ENCODE measurements at regions not wholly inside any gene's neighbourhood (a gene's known extent, or its start where the extent isn't known, plus 50 kb on each side); places are given as distances from the start of the nearest gene placed in this dataset.

- H3K4me1 ChIP-seq (ENCODE audit: insufficient read depth, poor library complexity, severe bottlenecking), result no peaks in the 10 kb centered on the region
- no peaks in the 10 kb centered on the region for H3K9me3 ChIP-seq (ENCODE audit: severe bottlenecking)
- no peak overlapping the region for H3K27ac ChIP-seq (ENCODE audit: poor library complexity, severe bottlenecking)
- no peak overlapping the region for H3K4me3 ChIP-seq (ENCODE audit: severe bottlenecking)
- no peak for ATAC-seq (ENCODE audit: low read depth)
- no peaks in the 10 kb centered on the region for H3K36me3 ChIP-seq (ENCODE audit: low read depth)
- no peak for DNase-seq (ENCODE audit: low spot score)
- H3K27me3 ChIP-seq (ENCODE audit: insufficient read depth, poor library complexity, severe bottlenecking), result no peaks in the 10 kb centered on the region
- TF ChIP-seq CTCF (IDR thresholded peaks at IDR 0.05; ENCODE audit: poor library complexity, severe bottlenecking), result no peak
Observed at GRCh38 chr4:4637710-4638109, 95.9 kb upstream of the STX18 start.

GRCh38 chr4:4633431-4633830 is 91.6 kb upstream of the STX18 start:
- Histone ChIP-seq H3K9me3 (ENCODE audit: severe bottlenecking) (no peaks in the 10 kb centered on the region), H3K36me3 (ENCODE audit: low read depth) (no peaks in the 10 kb centered on the region), H3K4me3 (ENCODE audit: severe bottlenecking) (no peak overlapping the region), H3K27me3 (ENCODE audit: insufficient read depth, poor library complexity, severe bottlenecking) (no peaks in the 10 kb centered on the region), H3K27ac (ENCODE audit: poor library complexity, severe bottlenecking) (no peak overlapping the region), H3K4me1 (ENCODE audit: insufficient read depth, poor library complexity, severe bottlenecking) (no peaks in the 10 kb centered on the region)
- DNase-seq (ENCODE audit: low spot score), result no peak
- ATAC-seq (ENCODE audit: low read depth), result no peak
- no peak for TF ChIP-seq CTCF (IDR thresholded peaks at IDR 0.05; ENCODE audit: poor library complexity, severe bottlenecking)

- H3K4me3 ChIP-seq (ENCODE audit: severe bottlenecking), result no peak overlapping the region
- no peaks in the 10 kb centered on the region for H3K4me1 ChIP-seq (ENCODE audit: insufficient read depth, poor library complexity, severe bottlenecking)
- no peak for DNase-seq (ENCODE audit: low spot score)
- no peak overlapping the region for H3K27ac ChIP-seq (ENCODE audit: poor library complexity, severe bottlenecking)
- ATAC-seq (ENCODE audit: low read depth), result no peak
- no peaks in the 10 kb centered on the region for H3K9me3 ChIP-seq (ENCODE audit: severe bottlenecking)
- TF ChIP-seq CTCF (IDR thresholded peaks at IDR 0.05; ENCODE audit: poor library complexity, severe bottlenecking), result no peak
- H3K36me3 ChIP-seq (ENCODE audit: low read depth), result no peaks in the 10 kb centered on the region
- no peaks in the 10 kb centered on the region for H3K27me3 ChIP-seq (ENCODE audit: insufficient read depth, poor library complexity, severe bottlenecking)
Observed at GRCh38 chr4:4631150-4631549, 89.3 kb upstream of the STX18 start.

- no peaks in the 10 kb centered on the region for H3K27me3 ChIP-seq (ENCODE audit: insufficient read depth, poor library complexity, severe bottlenecking)
- no peak for ATAC-seq (ENCODE audit: low read depth)
- DNase-seq (ENCODE audit: low spot score), result no peak
- H3K4me3 ChIP-seq (ENCODE audit: severe bottlenecking), result no peak overlapping the region
- no peaks in the 10 kb centered on the region for H3K4me1 ChIP-seq (ENCODE audit: insufficient read depth, poor library complexity, severe bottlenecking)
- H3K27ac ChIP-seq (ENCODE audit: poor library complexity, severe bottlenecking), result no peak overlapping the region
- no peaks in the 10 kb centered on the region for H3K9me3 ChIP-seq (ENCODE audit: severe bottlenecking)
- no peaks in the 10 kb centered on the region for H3K36me3 ChIP-seq (ENCODE audit: low read depth)
- TF ChIP-seq CTCF (IDR thresholded peaks at IDR 0.05; ENCODE audit: poor library complexity, severe bottlenecking), result no peak
Observed at GRCh38 chr4:4627906-4628305, 86.1 kb upstream of the STX18 start.

- H3K27me3 ChIP-seq (ENCODE audit: insufficient read depth, poor library complexity, severe bottlenecking), result no peaks in the 10 kb centered on the region
- DNase-seq (ENCODE audit: low spot score) (no peak), ATAC-seq (ENCODE audit: low read depth) (no peak)
- no peak overlapping the region for H3K27ac ChIP-seq (ENCODE audit: poor library complexity, severe bottlenecking)
- no peaks in the 10 kb centered on the region for H3K4me1 ChIP-seq (ENCODE audit: insufficient read depth, poor library complexity, severe bottlenecking)
- H3K36me3 ChIP-seq (ENCODE audit: low read depth), result no peaks in the 10 kb centered on the region
- no peak for TF ChIP-seq CTCF (IDR thresholded peaks at IDR 0.05; ENCODE audit: poor library complexity, severe bottlenecking)
- H3K4me3 ChIP-seq (ENCODE audit: severe bottlenecking), result no peak overlapping the region
- no peaks in the 10 kb centered on the region for H3K9me3 ChIP-seq (ENCODE audit: severe bottlenecking)
Observed at GRCh38 chr4:4627111-4627510, 85.3 kb upstream of the STX18 start.

Measured in RWPE2 (cell line).